ENCODE measurements at regions not wholly inside any gene's neighbourhood (a gene's known extent, or its start where the extent isn't known, plus 50 kb on each side); places are given as distances from the start of the nearest gene placed in this dataset.
A peak's percentile ranks its signal among the peaks of the same experiment; 100 is the strongest.
"Not testable (repeated sequence)": the region's sequence is repeated elsewhere in the genome, so short reads cannot be mapped to it uniquely, and the experiment has no call there.

GRCh38 chr20:10109641-10110040, 74.9 kb downstream of the ANKEF1 start:
- no peak for DNase-seq (ENCODE audit: low spot score)

GRCh38 chr20:10110151-10110550, 75.4 kb downstream of the ANKEF1 start:
- no peak for DNase-seq (ENCODE audit: low spot score)

- DNase-seq (ENCODE audit: low spot score), result no peak
Measured at GRCh38 chr20:10111139-10111958, 76.6 kb downstream of the ANKEF1 start.

- no peak for DNase-seq (ENCODE audit: low spot score)
Measured at GRCh38 chr20:10111959-10112250, 77.1 kb downstream of the ANKEF1 start.

- DNase-seq (ENCODE audit: low spot score), result no peak
Measured at GRCh38 chr20:10113746-10114145, 79.0 kb downstream of the ANKEF1 start.

- no peak for DNase-seq (ENCODE audit: low spot score)
Measured at GRCh38 chr20:10114598-10114997, 79.8 kb downstream of the ANKEF1 start.

GRCh38 chr20:10115021-10115420, 80.2 kb downstream of the ANKEF1 start:
- peak; percentile 2 for DNase-seq (ENCODE audit: low spot score)

- DNase-seq (ENCODE audit: low spot score), result no peak
Measured at GRCh38 chr20:10119336-10119735, 84.5 kb downstream of the ANKEF1 start.

- not testable (repeated sequence) for DNase-seq (ENCODE audit: low spot score)
Measured at GRCh38 chr20:10124883-10125282, 90.1 kb downstream of the ANKEF1 start.

- no peak for DNase-seq (ENCODE audit: low spot score)
Measured at GRCh38 chr20:10125757-10126156, 91.0 kb downstream of the ANKEF1 start.

- no peak for DNase-seq (ENCODE audit: low spot score)
Measured at GRCh38 chr20:10129749-10130148, 88.9 kb upstream of the SNAP25 start.

GRCh38 chr20:10131732-10132345, 86.8 kb upstream of the SNAP25 start:
- peak; percentile 6 for DNase-seq (ENCODE audit: low spot score)

- no peak for DNase-seq (ENCODE audit: low spot score)
Measured at GRCh38 chr20:10132387-10132786, 86.2 kb upstream of the SNAP25 start.

GRCh38 chr20:10133532-10133931, 85.1 kb upstream of the SNAP25 start:
- DNase-seq (ENCODE audit: low spot score), result no peak

- DNase-seq (ENCODE audit: low spot score), result no peak
Measured at GRCh38 chr20:10134176-10134575, 84.5 kb upstream of the SNAP25 start.

- DNase-seq (ENCODE audit: low spot score), result no peak
Measured at GRCh38 chr20:10135438-10135837, 83.2 kb upstream of the SNAP25 start.

- DNase-seq (ENCODE audit: low spot score), result no peak
Measured at GRCh38 chr20:10137032-10137431, 81.6 kb upstream of the SNAP25 start.

GRCh38 chr20:10137533-10137932, 81.1 kb upstream of the SNAP25 start:
- no peak for DNase-seq (ENCODE audit: low spot score)

GRCh38 chr20:10157549-10157948, 61.1 kb upstream of the SNAP25 start:
- no peak for DNase-seq (ENCODE audit: low spot score)

- no peak for DNase-seq (ENCODE audit: low spot score)
Measured at GRCh38 chr20:10167040-10167439, 51.6 kb upstream of the SNAP25 start.

- DNase-seq (ENCODE audit: low spot score), result no peak
Measured at GRCh38 chr20:10167594-10167993, 51.0 kb upstream of the SNAP25 start.
